IMR-90 (cell line): ENCODE measurements at regions not wholly inside any gene's neighbourhood (a gene's known extent, or its start where the extent isn't known, plus 50 kb on each side); places are given as distances from the start of the nearest gene placed in this dataset.
"Not testable (repeated sequence)": the region's sequence is repeated elsewhere in the genome, so short reads cannot be mapped to it uniquely, and the experiment has no call there.

Experiments
- BHLHE40 ChIP-seq: fragments of 150-350 bp; IDR thresholded peaks from 2 replicates; pipeline ENCODE4 v1.6.1; 2016; ENCODE audit warnings: mild to moderate bottlenecking, low read depth, low read length
- CEBPB ChIP-seq: IDR thresholded peaks from 2 replicates; pipeline ENCODE4 v1.6.1; 2012; ENCODE audit warnings: low read depth, low read length, improper control_type of control experiment
- FOS ChIP-seq: fragments of 150-350 bp; IDR thresholded peaks from 2 replicates; pipeline ENCODE4 v1.6.1; 2016; ENCODE audit warnings: low read depth, low read length
- MAFK ChIP-seq: IDR thresholded peaks from 2 replicates; pipeline ENCODE4 v1.6.1; 2012; ENCODE audit warnings: low read depth, low read length, improper control_type of control experiment
- MAZ ChIP-seq: IDR thresholded peaks from 2 replicates; pipeline ENCODE4 v1.6.1; 2012; ENCODE audit warnings: low read depth, mild to moderate bottlenecking, low read length, improper control_type of control experiment, moderate library complexity, borderline replicate concordance
- POLR2A ChIP-seq: IDR thresholded peaks from 2 replicates; pipeline ENCODE4 v1.6.1; 2012; ENCODE audit warnings: mild to moderate bottlenecking, low read depth, low read length
- RAD21 ChIP-seq: IDR thresholded peaks from 2 replicates; pipeline ENCODE4 v1.6.1; 2012; ENCODE audit warnings: low read length, improper control_type of control experiment
- RCOR1 ChIP-seq: IDR thresholded peaks from 2 replicates; pipeline ENCODE4 v1.6.1; 2012; ENCODE audit warnings: mild to moderate bottlenecking, low read length, improper control_type of control experiment; ENCODE audit not compliant: insufficient replicate concordance
- SMC3 ChIP-seq: fragments of 150-350 bp; IDR thresholded peaks from 2 replicates; pipeline ENCODE4 v1.6.1; 2016; ENCODE audit warnings: low read depth, mild to moderate bottlenecking, antibody characterized with exemption, low read length, moderate library complexity
- TF ChIP-seq, protein P1 (sequence below): conservative IDR thresholded peaks from 2 replicates; pipeline ENCODE4 v1.5.1; 2012; ENCODE audit warnings: mild to moderate bottlenecking, low read depth, low read length, improper control_type of control experiment
- TF ChIP-seq, protein P2 (sequence below): fragments of 150-350 bp; IDR thresholded peaks from 2 replicates; pipeline ENCODE4 v1.6.1; 2017; ENCODE audit warnings: mild to moderate bottlenecking, antibody characterized with exemption, low read length, low read depth
- TF ChIP-seq, protein P3 (sequence below): fragments of 150-350 bp; IDR thresholded peaks from 2 replicates; pipeline ENCODE4 v1.6.1; 2016; ENCODE audit warnings: low read depth, mild to moderate bottlenecking, low read length, moderate library complexity, borderline replicate concordance

DNA sequence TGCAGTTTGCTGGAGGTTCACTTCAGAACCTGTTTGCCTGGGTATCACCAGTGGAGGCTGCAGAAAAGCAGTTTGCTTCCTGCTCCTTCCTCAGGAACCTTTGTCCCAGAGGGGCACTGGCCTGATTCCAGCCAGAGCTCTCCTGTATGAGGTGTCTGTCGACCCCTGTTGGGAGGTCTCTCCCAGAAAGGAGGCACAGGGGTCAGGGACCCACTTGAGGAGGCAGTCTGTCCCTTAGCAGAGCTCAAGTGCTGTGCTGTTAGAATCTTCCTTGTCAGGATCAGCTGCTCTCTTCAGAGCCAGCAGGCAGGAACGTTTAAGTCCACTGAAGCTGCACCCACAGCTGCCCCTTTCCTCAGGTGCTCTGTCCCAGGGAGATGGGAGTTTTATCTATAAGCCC lies 164.8 kb downstream of the TTC6 start:
- TF ChIP-seq, protein P1, sequence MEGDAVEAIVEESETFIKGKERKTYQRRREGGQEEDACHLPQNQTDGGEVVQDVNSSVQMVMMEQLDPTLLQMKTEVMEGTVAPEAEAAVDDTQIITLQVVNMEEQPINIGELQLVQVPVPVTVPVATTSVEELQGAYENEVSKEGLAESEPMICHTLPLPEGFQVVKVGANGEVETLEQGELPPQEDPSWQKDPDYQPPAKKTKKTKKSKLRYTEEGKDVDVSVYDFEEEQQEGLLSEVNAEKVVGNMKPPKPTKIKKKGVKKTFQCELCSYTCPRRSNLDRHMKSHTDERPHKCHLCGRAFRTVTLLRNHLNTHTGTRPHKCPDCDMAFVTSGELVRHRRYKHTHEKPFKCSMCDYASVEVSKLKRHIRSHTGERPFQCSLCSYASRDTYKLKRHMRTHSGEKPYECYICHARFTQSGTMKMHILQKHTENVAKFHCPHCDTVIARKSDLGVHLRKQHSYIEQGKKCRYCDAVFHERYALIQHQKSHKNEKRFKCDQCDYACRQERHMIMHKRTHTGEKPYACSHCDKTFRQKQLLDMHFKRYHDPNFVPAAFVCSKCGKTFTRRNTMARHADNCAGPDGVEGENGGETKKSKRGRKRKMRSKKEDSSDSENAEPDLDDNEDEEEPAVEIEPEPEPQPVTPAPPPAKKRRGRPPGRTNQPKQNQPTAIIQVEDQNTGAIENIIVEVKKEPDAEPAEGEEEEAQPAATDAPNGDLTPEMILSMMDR, result not testable (repeated sequence)
- TF ChIP-seq POLR2A, MAZ, CEBPB, FOS, MAFK, SMC3, BHLHE40, RAD21, RCOR1: not testable (repeated sequence)
- TF ChIP-seq, protein P2, sequence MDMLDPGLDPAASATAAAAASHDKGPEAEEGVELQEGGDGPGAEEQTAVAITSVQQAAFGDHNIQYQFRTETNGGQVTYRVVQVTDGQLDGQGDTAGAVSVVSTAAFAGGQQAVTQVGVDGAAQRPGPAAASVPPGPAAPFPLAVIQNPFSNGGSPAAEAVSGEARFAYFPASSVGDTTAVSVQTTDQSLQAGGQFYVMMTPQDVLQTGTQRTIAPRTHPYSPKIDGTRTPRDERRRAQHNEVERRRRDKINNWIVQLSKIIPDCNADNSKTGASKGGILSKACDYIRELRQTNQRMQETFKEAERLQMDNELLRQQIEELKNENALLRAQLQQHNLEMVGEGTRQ, result not testable (repeated sequence)
- TF ChIP-seq, protein P3, sequence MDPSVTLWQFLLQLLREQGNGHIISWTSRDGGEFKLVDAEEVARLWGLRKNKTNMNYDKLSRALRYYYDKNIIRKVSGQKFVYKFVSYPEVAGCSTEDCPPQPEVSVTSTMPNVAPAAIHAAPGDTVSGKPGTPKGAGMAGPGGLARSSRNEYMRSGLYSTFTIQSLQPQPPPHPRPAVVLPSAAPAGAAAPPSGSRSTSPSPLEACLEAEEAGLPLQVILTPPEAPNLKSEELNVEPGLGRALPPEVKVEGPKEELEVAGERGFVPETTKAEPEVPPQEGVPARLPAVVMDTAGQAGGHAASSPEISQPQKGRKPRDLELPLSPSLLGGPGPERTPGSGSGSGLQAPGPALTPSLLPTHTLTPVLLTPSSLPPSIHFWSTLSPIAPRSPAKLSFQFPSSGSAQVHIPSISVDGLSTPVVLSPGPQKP, result not testable (repeated sequence)
